ENCODE measurements at regions not wholly inside any gene's neighbourhood (a gene's known extent, or its start where the extent isn't known, plus 50 kb on each side); places are given as distances from the start of the nearest gene placed in this dataset.
A peak's percentile ranks its signal among the peaks of the same experiment; 100 is the strongest.

- no peak for DNase-seq
Observed at GRCh38 chr14:85445151-85445795, 84.7 kb upstream of the FLRT2 start.

GRCh38 chr14:85447883-85448282, 82.1 kb upstream of the FLRT2 start:
- no peak for DNase-seq

- DNase-seq, result no peak
Observed at GRCh38 chr14:85451421-85451820, 78.5 kb upstream of the FLRT2 start.

- DNase-seq, result no peak
Observed at GRCh38 chr14:85453401-85454225, 76.3 kb upstream of the FLRT2 start.

GRCh38 chr14:85454226-85454813, 75.6 kb upstream of the FLRT2 start:
- DNase-seq, result no peak

GRCh38 chr14:85459361-85460000, 70.5 kb upstream of the FLRT2 start:
- no peak for DNase-seq

- no peak for DNase-seq
Observed at GRCh38 chr14:85461432-85462133, 68.4 kb upstream of the FLRT2 start.

DNA sequence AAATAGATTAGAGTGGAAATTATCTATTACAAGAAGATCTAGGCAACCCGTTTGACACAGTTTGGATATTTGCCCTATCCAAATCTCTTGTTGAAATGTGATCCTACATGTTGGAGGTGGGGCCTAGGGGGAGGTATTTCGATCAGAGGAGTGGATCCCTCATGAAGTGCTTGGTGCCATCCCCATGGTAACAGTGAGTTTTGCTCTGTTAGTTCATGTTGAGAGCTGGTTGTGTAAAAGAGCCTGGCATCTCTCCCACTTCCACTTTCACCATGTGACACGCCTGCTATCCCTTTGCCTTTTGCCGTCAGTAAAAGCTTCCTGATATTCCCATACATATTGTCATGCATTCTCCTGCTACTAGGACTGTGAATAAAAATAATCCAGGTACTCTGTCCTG, 66.4 kb upstream of the FLRT2 start:
- DNase-seq, result peak; percentile 32

DNA sequence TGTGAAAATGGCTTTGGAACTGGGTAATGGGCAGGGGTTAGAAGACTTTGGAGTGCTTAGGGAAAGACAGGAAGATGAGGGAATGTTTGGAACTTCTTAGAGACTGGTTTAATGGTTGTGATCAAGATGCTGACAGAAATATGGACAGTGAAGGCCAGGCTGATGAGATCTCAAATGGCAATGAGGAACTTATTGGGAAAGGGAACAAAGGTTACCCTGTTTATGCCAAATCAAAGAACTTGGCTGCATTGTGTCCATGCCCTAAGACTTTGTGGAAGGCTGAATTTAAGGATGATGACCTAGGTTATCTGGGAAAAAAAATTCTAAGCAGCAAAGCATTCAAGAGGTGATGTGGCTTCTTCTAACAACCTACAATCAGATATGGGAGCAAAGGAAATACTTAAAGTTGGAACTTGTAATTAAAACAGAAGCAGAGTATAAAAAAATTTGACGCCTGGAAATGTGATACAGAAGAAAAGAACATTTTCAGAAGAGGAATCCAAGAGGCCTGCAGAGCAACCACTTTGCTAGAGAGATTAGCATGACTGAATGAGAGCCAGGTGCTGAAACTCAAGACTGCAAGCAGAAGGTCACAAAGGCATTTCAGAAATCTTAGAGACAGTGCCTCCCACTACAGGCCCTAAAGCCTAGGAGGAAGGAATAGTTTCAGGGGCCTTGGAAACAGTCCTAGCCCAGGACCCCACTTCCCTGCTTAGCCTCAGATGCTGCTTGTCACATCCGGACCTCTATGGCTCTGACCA, 65.6 kb upstream of the FLRT2 start:
- DNase-seq, result no peak

GRCh38 chr14:85466678-85467077, 63.3 kb upstream of the FLRT2 start:
- no peak for DNase-seq

DNA sequence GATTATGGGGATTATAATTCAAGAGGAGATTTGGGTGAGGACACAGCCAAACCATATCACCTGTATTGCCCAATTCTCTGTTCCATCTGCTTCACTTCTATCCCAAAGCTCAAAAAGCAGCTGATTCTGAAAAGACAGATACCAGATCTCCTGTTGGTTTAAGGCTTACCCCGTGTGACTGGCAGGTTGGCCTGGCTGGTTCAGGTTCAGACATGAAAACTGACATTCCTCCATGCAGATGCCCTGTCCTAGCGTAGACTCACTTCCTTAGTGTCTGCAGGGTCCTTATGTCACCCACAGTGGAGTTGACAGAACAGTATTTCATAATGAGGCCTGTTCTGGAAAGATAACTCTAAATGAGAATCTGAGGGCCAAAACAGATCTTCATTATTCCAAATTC, 61.1 kb upstream of the FLRT2 start:
- no peak for DNase-seq

GRCh38 chr14:85471156-85471555, 58.8 kb upstream of the FLRT2 start:
- no peak for DNase-seq

- DNase-seq, result no peak
Observed at GRCh38 chr14:85471744-85472143, 58.2 kb upstream of the FLRT2 start.

DNA sequence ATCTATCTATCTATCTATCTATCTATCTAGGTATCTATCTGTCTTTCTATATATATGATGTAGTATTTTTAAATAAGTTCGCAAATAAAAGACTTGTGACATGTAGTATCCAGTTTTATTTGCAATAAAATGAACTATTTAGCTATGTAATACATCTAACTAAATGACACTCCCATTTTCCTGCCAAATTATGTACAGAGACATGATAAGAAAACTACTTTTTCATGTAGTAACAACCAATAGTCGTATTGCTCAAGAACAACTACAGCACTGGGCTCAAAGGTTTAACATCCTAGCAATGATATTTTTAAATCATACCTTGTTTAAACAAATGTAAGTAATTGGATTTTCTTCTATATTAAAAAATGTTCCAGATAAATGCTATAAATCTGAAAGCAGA, 55.5 kb upstream of the FLRT2 start:
- DNase-seq, result no peak

GRCh38 chr14:85475113-85475512, 54.8 kb upstream of the FLRT2 start:
- DNase-seq, result no peak

DNA sequence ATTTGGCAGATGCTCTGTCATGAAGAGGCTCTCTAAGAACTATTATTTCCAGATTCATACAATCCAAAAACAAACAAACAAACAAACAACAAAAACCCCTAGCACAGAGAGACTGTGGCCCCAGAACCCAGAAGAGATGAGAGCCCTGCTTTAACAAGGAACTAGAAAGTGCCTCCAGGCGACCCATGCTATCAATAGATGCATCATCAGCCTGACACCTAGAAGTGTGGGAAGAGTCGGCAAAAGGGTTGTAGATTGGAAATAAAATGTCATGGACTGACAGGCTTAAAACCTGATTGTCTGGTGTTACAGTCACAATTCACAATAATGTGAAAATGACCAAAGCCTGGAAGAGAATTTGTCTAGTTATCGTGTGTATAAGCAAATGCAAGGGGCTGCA, 50.6 kb upstream of the FLRT2 start:
- no peak for DNase-seq

- no peak for DNase-seq
Observed at GRCh38 chr14:85479771-85480170, 50.2 kb upstream of the FLRT2 start.
